ENCODE measurements at regions not wholly inside any gene's neighbourhood (a gene's known extent, or its start where the extent isn't known, plus 50 kb on each side); places are given as distances from the start of the nearest gene placed in this dataset.

GRCh38 chr6:150539111-150539510 lies 60.6 kb upstream of the PLEKHG1 start:
- no peak overlapping the region for H3K9ac ChIP-seq (replicated peaks; ENCODE audit: extremely low read depth, insufficient read depth, low read length)
- CTCF ChIA-PET = interaction anchor here (1.8 kb wide), 1 partner anchor 9 kb away, joined by 4 read pairs; no protein-coding TSS in a partner anchor
- H3K9me3 ChIP-seq (replicated peaks; ENCODE audit: control insufficient read depth, insufficient read depth, low read length) = no peaks in the 10 kb centered on the region
- no peak for FAIRE-seq
- no peaks in the 10 kb centered on the region for H3K36me3 ChIP-seq (ENCODE audit: control insufficient read depth in 2 of 2, extremely low read depth in 1 of 2, insufficient read depth in 2 of 2, low read length in 2 of 2)
- no peak overlapping the region for H2AFZ ChIP-seq (ENCODE audit: low read depth, low read length)
- H4K20me1 ChIP-seq (replicated peaks; ENCODE audit: control insufficient read depth, extremely low read depth, insufficient read depth, low read length) = no peaks in the 10 kb centered on the region
- no peaks in the 10 kb centered on the region for H3K79me2 ChIP-seq (ENCODE audit: control insufficient read depth, insufficient read depth, low read length)
- dilution Hi-C loops (cut with MboI; ENCODE audit: extremely low pct_ligation_motif_present, low sequenced_read_pairs) (no loop called here), intact Hi-C loops (cut with micrococcal nuclease) (loop anchor here (5.0 kb wide), 1 partner anchor 287 kb away; no protein-coding TSS in a partner anchor)
- no TSS peak for BruUV-seq (replicated peaks)
- no peak overlapping the region for H3K4me3 ChIP-seq (replicated peaks in 1 of 3; ENCODE audit: insufficient read depth in 1 of 3, low read depth in 1 of 3, low read length in 3 of 3)
- POLR2A ChIA-PET = no interaction called here
- DNase-seq (ENCODE audit: low read depth, low spot score) = no peak
- H3K9me1 ChIP-seq (replicated peaks; ENCODE audit: control insufficient read depth, extremely low read depth, insufficient read depth, low read length) = no peaks in the 10 kb centered on the region
- TF ChIP-seq MAX (IDR thresholded peaks at IDR 0.05; ENCODE audit: insufficient read depth, insufficient read length) (no peak), POLR2A (IDR thresholded peaks at IDR 0.05; ENCODE audit: low read depth, low read length) (no peak), POLR2AphosphoS5 (IDR thresholded peaks at IDR 0.05; ENCODE audit: insufficient read depth, low read depth, low read length) (no peak), JUN (IDR thresholded peaks at IDR 0.05; ENCODE audit: borderline replicate concordance, insufficient read depth, insufficient read length, low read depth) (no peak), MYC (IDR thresholded peaks at IDR 0.05; ENCODE audit: low read depth, low read length) (no peak), FOS (IDR thresholded peaks at IDR 0.05; ENCODE audit: borderline replicate concordance, insufficient read depth, low read length) (no peak), CTCF (IDR thresholded peaks at IDR 0.05; ENCODE audit: extremely low read depth in 1 of 2, insufficient read depth in 1 of 2, low read depth in 1 of 2, low read length in 2 of 2) (no peak), GATA2 (IDR thresholded peaks at IDR 0.05; ENCODE audit: insufficient read depth, insufficient read length, low read depth, low read length) (no peak), EZH2 (IDR thresholded peaks at IDR 0.05; ENCODE audit: borderline replicate concordance, low read depth, low read length, severe bottlenecking) (no peak)
- H3K27me3 ChIP-seq (ENCODE audit: control insufficient read depth in 2 of 2, insufficient read depth in 2 of 2, low read length in 2 of 2) = peaks cover 5 to 6% of the 10 kb centered on the region in 2 experiments
- H3K27ac ChIP-seq (ENCODE audit: insufficient read depth, low read depth, low read length) = no peak overlapping the region
- H3K4me2 ChIP-seq (ENCODE audit: insufficient read depth, low read length) = no peak overlapping the region
- H3K4me1 ChIP-seq (ENCODE audit: control insufficient read depth, extremely low read depth, insufficient read depth, low read length) = no peaks in the 10 kb centered on the region

Data from endothelial cell of umbilical vein (primary cell).